Glomerular visceral epithelial cell (primary cell): ENCODE measurements at regions not wholly inside any gene's neighbourhood (a gene's known extent, or its start where the extent isn't known, plus 50 kb on each side); places are given as distances from the start of the nearest gene placed in this dataset.
A peak's percentile ranks its signal among the peaks of the same experiment; 100 is the strongest.

Experiments used
- DNase-seq: peaks from one replicate; pipeline ENCODE4 v3.0.0-alpha.2; 2016; ENCODE audit errors: extremely low spot score

- DNase-seq, result no peak
Observed at GRCh38 chr6:24987446-24988115, 51.8 kb upstream of the RIPOR2 start.

GRCh38 chr6:24988562-24988961, 52.8 kb upstream of the RIPOR2 start:
- DNase-seq, result no peak

- peak; percentile 9 for DNase-seq
Observed at GRCh38 chr6:24990236-24990845, 54.6 kb upstream of the RIPOR2 start.

GRCh38 chr6:24990944-24991809, 55.4 kb upstream of the RIPOR2 start:
- no peak for DNase-seq

- DNase-seq, result peak; percentile 35
Observed at GRCh38 chr6:24991810-24992467, 56.2 kb upstream of the RIPOR2 start.

- no peak for DNase-seq
Observed at GRCh38 chr6:24994812-24995211, 59.1 kb upstream of the RIPOR2 start.

GRCh38 chr6:24995270-24995669, 59.5 kb upstream of the RIPOR2 start:
- no peak for DNase-seq

GRCh38 chr6:24996269-24996836, 60.6 kb upstream of the RIPOR2 start:
- DNase-seq, result no peak

- no peak for DNase-seq
Observed at GRCh38 chr6:24997231-24997630, 61.5 kb upstream of the RIPOR2 start.

GRCh38 chr6:24997905-24998304, 62.1 kb upstream of the RIPOR2 start:
- no peak for DNase-seq

GRCh38 chr6:25002326-25003091, 66.7 kb upstream of the RIPOR2 start:
- DNase-seq, result no peak

GRCh38 chr6:25004357-25004756, 68.6 kb upstream of the RIPOR2 start:
- no peak for DNase-seq

- no peak for DNase-seq
Observed at GRCh38 chr6:25005010-25005409, 69.2 kb upstream of the RIPOR2 start.

- no peak for DNase-seq
Observed at GRCh38 chr6:25006075-25006474, 70.3 kb upstream of the RIPOR2 start.

GRCh38 chr6:25006565-25007001, 70.8 kb upstream of the RIPOR2 start:
- DNase-seq, result no peak

GRCh38 chr6:25007269-25007699, 71.5 kb upstream of the RIPOR2 start:
- no peak for DNase-seq

GRCh38 chr6:25008707-25009392, 73.1 kb upstream of the RIPOR2 start:
- no peak for DNase-seq

- no peak for DNase-seq
Observed at GRCh38 chr6:25009393-25009710, 73.6 kb upstream of the RIPOR2 start.

GRCh38 chr6:25010176-25010575, 74.4 kb upstream of the RIPOR2 start:
- DNase-seq, result no peak

- peak; percentile 24 for DNase-seq
Observed at GRCh38 chr6:25010902-25011625, 75.3 kb upstream of the RIPOR2 start.
